GM12878 (cell line): ENCODE measurements at regions not wholly inside any gene's neighbourhood (a gene's known extent, or its start where the extent isn't known, plus 50 kb on each side); places are given as distances from the start of the nearest gene placed in this dataset.

ENCODE experiments used
- ATAC-seq: fragments of 200-7000 bp; cut with Tn5 transposase; 3 replicates; pipeline ENCODE4 v1.9.1; 2020; ENCODE audit warnings: mild to moderate bottlenecking, moderate library complexity
- BruUV-seq: library from RNA; stranded (reverse); fragments of 400-500 nt; replicated peaks from 2 replicates; lab custom pipeline; 2021; lab: Mats Ljungman, UMichigan
- CTCF ChIA-PET: fragments of 300-600 bp; sonication (Branson Sonifier 250); formaldehyde crosslinking; extraction: SDS; loops from one replicate; lab custom pipeline; 2021; ENCODE audit warnings: inconsistent platforms; lab: Yijun Ruan, JAX
- POLR2A ChIA-PET: fragments of 350-600 bp; formaldehyde crosslinking; extraction: SDS; loops from one replicate; lab custom pipeline; 2021; ENCODE audit warnings: inconsistent platforms; lab: Charles Lee
- RAD21 ChIA-PET: fragments of 300-600 bp; sonication (Branson Sonifier 250); formaldehyde crosslinking; loops from one replicate; lab custom pipeline; 2023; ENCODE audit warnings: antibody characterized with exemption; ENCODE audit not compliant: unreplicated experiment; lab: Charles Lee
- SMC1A ChIA-PET: fragments of 300-600 bp; sonication (Branson Sonifier 250); formaldehyde crosslinking; loops from one replicate; lab custom pipeline; 2023; ENCODE audit not compliant: unreplicated experiment, uncharacterized antibody; lab: Charles Lee
- DNase-seq: peaks from one replicate; pipeline ENCODE4 v3.0.0-alpha.2; 2011; ENCODE audit warnings: low read depth, low spot score
- FAIRE-seq: peaks from 3 replicates; lab custom pipeline; 2011; peaks lifted over from hg19 to GRCh38; lab: Jason Lieb, UNC
- H2AFZ ChIP-seq: 2 replicates; pipeline ENCODE4 v1.6.0; 2011; ENCODE audit warnings: low read depth, low read length, control low read depth; ENCODE audit not compliant: control insufficient read depth
- H3K27ac ChIP-seq: 2 replicates; pipeline ENCODE4 v1.5.1; 2011; ENCODE audit warnings: control low read depth; ENCODE audit not compliant: control insufficient read depth, insufficient read depth
- H3K27me3 ChIP-seq, 2 experiments: replicated peaks in 1 of 2; 2 replicates each; pipeline versions ENCODE4 v1.6.0 to v1.6.1; 2011; ENCODE audit warnings: low read length in 1 of 2; ENCODE audit not compliant: control insufficient read depth in 2 of 2, insufficient read depth in 2 of 2
- H3K36me3 ChIP-seq, 2 experiments: 2 replicates each; pipeline ENCODE4 v1.5.1; 2011; ENCODE audit warnings: low read length in 1 of 2; ENCODE audit not compliant: control insufficient read depth in 2 of 2, insufficient read depth in 2 of 2
- H3K4me1 ChIP-seq: 2 replicates; pipeline ENCODE4 v1.6.1; 2011; ENCODE audit warnings: mild to moderate bottlenecking, low read length, moderate library complexity, mixed read lengths; ENCODE audit not compliant: control insufficient read depth, insufficient read depth
- H3K4me2 ChIP-seq: 2 replicates; pipeline ENCODE4 v1.6.0; 2011; ENCODE audit warnings: control low read depth; ENCODE audit not compliant: control insufficient read depth, insufficient read depth
- H3K4me3 ChIP-seq: fragments of 200-600 bp; sonication (generic); 2 replicates; pipeline ENCODE4 v1.5.1; 2016
- H3K79me2 ChIP-seq: 2 replicates; pipeline ENCODE4 v1.6.0; 2011; ENCODE audit warnings: low read length; ENCODE audit not compliant: control insufficient read depth, insufficient read depth
- H3K9ac ChIP-seq: 2 replicates; pipeline ENCODE4 v1.8.0; 2011; ENCODE audit warnings: low read length, control low read depth, mixed read lengths; ENCODE audit not compliant: control insufficient read depth, insufficient read depth
- H3K9me3 ChIP-seq: replicated peaks from 3 replicates; pipeline ENCODE4 v1.5.1; 2011; ENCODE audit warnings: mild to moderate bottlenecking, low read length; ENCODE audit not compliant: control insufficient read depth, insufficient read depth
- H4K20me1 ChIP-seq: 2 replicates; pipeline ENCODE4 v1.6.0; 2011; ENCODE audit not compliant: control insufficient read depth, insufficient read depth
- ASH2L ChIP-seq: fragments of 300-600, 200-600 bp; sonication (generic); IDR thresholded peaks from 2 replicates; pipeline ENCODE4 v1.6.1; 2017; ENCODE audit warnings: low read depth, mild to moderate bottlenecking, borderline replicate concordance
- BRCA1 ChIP-seq: IDR thresholded peaks from 2 replicates; pipeline ENCODE4 v1.6.1; 2011; ENCODE audit warnings: low read depth, low read length, improper control_type of control experiment
- CBX5 ChIP-seq: sonication (generic); IDR thresholded peaks from 2 replicates; pipeline ENCODE4 v1.6.1; 2016; ENCODE audit warnings: low read depth, moderate library complexity, mild to moderate bottlenecking, inconsistent platforms
- EP300 ChIP-seq, 2 experiments: fragments of 150-350 bp in 1 of 2; IDR thresholded peaks; 2 replicates each; pipeline ENCODE4 v1.6.1; 2011 to 2012; ENCODE audit warnings: low read depth in 2 of 2, low read length in 2 of 2, borderline replicate concordance in 1 of 2, improper control_type of control experiment in 1 of 2, inconsistent platforms in 1 of 2; ENCODE audit not compliant: control insufficient read depth in 1 of 2
- ETV6 ChIP-seq, 2 experiments: fragments of 450-650 bp in 1 of 2; IDR thresholded peaks in 1 of 2; conservative IDR thresholded peaks in 1 of 2; 2 replicates each; pipeline ENCODE4 v1.6.1; 2014; ENCODE audit warnings: antibody characterized with exemption in 1 of 2, borderline replicate concordance in 1 of 2, low read depth in 1 of 2, mild to moderate bottlenecking in 1 of 2, moderate library complexity in 1 of 2
- KDM1A ChIP-seq: fragments of 200-600 bp; sonication (generic); IDR thresholded peaks from 2 replicates; pipeline ENCODE4 v1.6.1; 2016; ENCODE audit warnings: borderline replicate concordance
- MXI1 ChIP-seq: fragments of 150-350 bp; IDR thresholded peaks from 2 replicates; pipeline ENCODE4 v1.6.1; 2011; ENCODE audit warnings: low read depth, mild to moderate bottlenecking, inconsistent platforms, low read length, improper control_type of control experiment
- POLR2A ChIP-seq: IDR thresholded peaks from 2 replicates; pipeline ENCODE4 v1.6.1; 2011; ENCODE audit warnings: low read depth, mild to moderate bottlenecking, low read length
- RAD51 ChIP-seq: fragments of 450-650 bp; IDR thresholded peaks from 2 replicates; pipeline ENCODE4 v1.6.1; 2016; ENCODE audit warnings: moderate library complexity, mild to moderate bottlenecking, inconsistent platforms
- RB1 ChIP-seq: fragments of 450-650 bp; formaldehyde crosslinking; IDR thresholded peaks from 2 replicates; pipeline ENCODE4 v1.6.1; 2017; ENCODE audit warnings: mild to moderate bottlenecking, borderline replicate concordance
- ZNF207 ChIP-seq: fragments of 450-650 bp; IDR thresholded peaks from 2 replicates; pipeline ENCODE4 v1.6.1; 2014; ENCODE audit warnings: antibody characterized with exemption, mild to moderate bottlenecking, borderline replicate concordance
- WGBS: methylation state at CpG from one replicate; pipeline ENCODE4 v1.1.6; 2016; ENCODE audit warnings: low lambda C conversion rate; ENCODE audit not compliant: insufficient replicate concordance, insufficient coverage; ENCODE audit errors: missing lambda C conversion rate; 5-methylcytosine and 5-hydroxymethylcytosine counted together
- in situ Hi-C: fragments of 300-500 bp; cut with MboI; formaldehyde crosslinking; loops from 9 replicates; pipeline ENCODE4 v1.14.3; 2018; ENCODE audit warnings: mixed read lengths
- intact Hi-C: fragments of 100-400 bp; cut with micrococcal nuclease; formaldehyde crosslinking; loops from one replicate; pipeline ENCODE4 v1.14.2; 2022; ENCODE audit not compliant: unreplicated experiment
- TF ChIP-seq, protein P1 (sequence below): fragments of 450-650 bp; IDR thresholded peaks from 2 replicates; pipeline ENCODE4 v1.6.1; 2014; ENCODE audit warnings: mild to moderate bottlenecking
- TF ChIP-seq, protein P2 (sequence below): fragments of 450-650 bp; IDR thresholded peaks from 2 replicates; pipeline ENCODE4 v1.6.1; 2017; ENCODE audit warnings: low read depth, mild to moderate bottlenecking, moderate library complexity
- TF ChIP-seq, protein P3 (sequence below): IDR thresholded peaks from 2 replicates; pipeline ENCODE4 v1.6.1; 2011; ENCODE audit warnings: mild to moderate bottlenecking, low read depth, low read length, moderate library complexity; ENCODE audit not compliant: insufficient replicate concordance
- TF ChIP-seq, protein P4 (sequence below), 3 experiments: IDR thresholded peaks in 2 of 3; conservative IDR thresholded peaks in 1 of 3; 2 replicates each; pipeline ENCODE4 v1.5.1; 2011; ENCODE audit warnings: low read depth in 3 of 3, low read length in 3 of 3, mild to moderate bottlenecking in 3 of 3, control low read depth in 2 of 3, moderate library complexity in 2 of 3, inconsistent platforms in 1 of 3, mixed read lengths in 1 of 3; ENCODE audit not compliant: control insufficient read depth in 2 of 3, insufficient read depth in 1 of 3; ENCODE audit errors: extremely low read depth in 1 of 3
- TF ChIP-seq, protein P5 (sequence below): fragments of 450-650 bp; IDR thresholded peaks from 2 replicates; pipeline ENCODE4 v1.6.1; 2016; ENCODE audit warnings: mild to moderate bottlenecking

DNA sequence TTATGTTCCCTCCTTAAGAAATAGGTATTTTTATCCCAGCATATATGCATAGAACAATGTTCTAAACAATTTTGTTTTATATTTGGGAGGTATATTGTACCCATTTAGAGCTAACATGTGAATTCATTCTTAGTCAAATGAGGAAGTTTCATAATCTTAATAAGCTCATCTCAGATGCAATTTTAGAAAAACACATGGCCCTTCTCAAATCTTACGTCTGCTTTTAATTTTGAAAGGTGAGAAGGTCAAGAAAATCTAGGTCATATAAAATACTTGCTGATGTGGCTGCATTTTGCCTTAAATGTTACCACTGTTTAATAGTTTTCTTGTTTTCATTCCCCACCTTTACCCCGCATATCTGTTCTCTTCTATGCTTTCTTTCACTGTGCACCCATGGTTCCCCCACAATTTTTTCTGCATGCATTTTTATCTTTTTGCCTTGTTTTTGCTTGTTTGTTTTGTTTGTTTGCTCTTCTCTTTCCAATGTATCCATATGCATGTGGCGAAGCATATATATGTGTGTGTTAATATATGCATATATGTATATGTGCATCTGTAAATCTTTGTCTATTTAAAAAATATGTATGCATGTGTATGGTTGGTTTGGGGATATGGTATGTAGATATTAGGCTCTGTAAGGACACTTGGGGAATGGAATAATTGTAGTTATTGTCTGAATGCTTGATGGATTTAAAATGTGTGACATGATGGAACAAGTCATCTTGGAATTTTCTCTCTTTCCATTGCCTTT is 317.1 kb downstream of the BCAT1 start:
- no peak overlapping the region for H3K27ac ChIP-seq
- intact Hi-C loops, result no loop called here
- no peaks in the 10 kb centered on the region for H3K79me2 ChIP-seq
- no peaks in the 10 kb centered on the region for H3K9me3 ChIP-seq
- FAIRE-seq, result no peak
- ChIA-PET RAD21 (no interaction called here), POLR2A (no interaction called here), SMC1A (no interaction called here), CTCF (no interaction called here)
- no peaks in the 10 kb centered on the region for H3K4me1 ChIP-seq
- H3K36me3 ChIP-seq, result no peaks in the 10 kb centered on the region
- no peak for DNase-seq
- in situ Hi-C loops, result no loop called here
- 39% methylated on average over 3 of the region's 3 CpGs for WGBS
- H3K4me3 ChIP-seq, result no peak overlapping the region
- H3K9ac ChIP-seq, result no peak overlapping the region
- no TSS peak for BruUV-seq
- H4K20me1 ChIP-seq, result no peaks in the 10 kb centered on the region
- H3K4me2 ChIP-seq, result no peak overlapping the region
- H3K27me3 ChIP-seq, result no peaks in the 10 kb centered on the region
- no peak overlapping the region for H2AFZ ChIP-seq
- ATAC-seq, result no peak
- no peak for TF ChIP-seq ETV6 (conservative IDR thresholded peaks at IDR 0.05 in 1 of 2, IDR thresholded peaks at IDR 0.05 in 1 of 2; ENCODE audit: borderline replicate concordance in 1 of 2, low read depth in 1 of 2)
- no peak for TF ChIP-seq EP300 (IDR thresholded peaks at IDR 0.05; ENCODE audit: borderline replicate concordance in 1 of 2, control insufficient read depth in 1 of 2, low read depth in 2 of 2, low read length in 2 of 2)
- TF ChIP-seq ASH2L, result no peak
- TF ChIP-seq ZNF207, result no peak
- no peak for TF ChIP-seq POLR2A
- no peak for TF ChIP-seq MXI1
- TF ChIP-seq, protein P1, sequence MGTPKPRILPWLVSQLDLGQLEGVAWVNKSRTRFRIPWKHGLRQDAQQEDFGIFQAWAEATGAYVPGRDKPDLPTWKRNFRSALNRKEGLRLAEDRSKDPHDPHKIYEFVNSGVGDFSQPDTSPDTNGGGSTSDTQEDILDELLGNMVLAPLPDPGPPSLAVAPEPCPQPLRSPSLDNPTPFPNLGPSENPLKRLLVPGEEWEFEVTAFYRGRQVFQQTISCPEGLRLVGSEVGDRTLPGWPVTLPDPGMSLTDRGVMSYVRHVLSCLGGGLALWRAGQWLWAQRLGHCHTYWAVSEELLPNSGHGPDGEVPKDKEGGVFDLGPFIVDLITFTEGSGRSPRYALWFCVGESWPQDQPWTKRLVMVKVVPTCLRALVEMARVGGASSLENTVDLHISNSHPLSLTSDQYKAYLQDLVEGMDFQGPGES, result no peak
- TF ChIP-seq, protein P2, sequence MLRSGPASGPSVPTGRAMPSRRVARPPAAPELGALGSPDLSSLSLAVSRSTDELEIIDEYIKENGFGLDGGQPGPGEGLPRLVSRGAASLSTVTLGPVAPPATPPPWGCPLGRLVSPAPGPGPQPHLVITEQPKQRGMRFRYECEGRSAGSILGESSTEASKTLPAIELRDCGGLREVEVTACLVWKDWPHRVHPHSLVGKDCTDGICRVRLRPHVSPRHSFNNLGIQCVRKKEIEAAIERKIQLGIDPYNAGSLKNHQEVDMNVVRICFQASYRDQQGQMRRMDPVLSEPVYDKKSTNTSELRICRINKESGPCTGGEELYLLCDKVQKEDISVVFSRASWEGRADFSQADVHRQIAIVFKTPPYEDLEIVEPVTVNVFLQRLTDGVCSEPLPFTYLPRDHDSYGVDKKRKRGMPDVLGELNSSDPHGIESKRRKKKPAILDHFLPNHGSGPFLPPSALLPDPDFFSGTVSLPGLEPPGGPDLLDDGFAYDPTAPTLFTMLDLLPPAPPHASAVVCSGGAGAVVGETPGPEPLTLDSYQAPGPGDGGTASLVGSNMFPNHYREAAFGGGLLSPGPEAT, result no peak
- TF ChIP-seq KDM1A, result no peak
- TF ChIP-seq RB1, result no peak
- TF ChIP-seq CBX5, result no peak
- no peak for TF ChIP-seq RAD51
- TF ChIP-seq, protein P3, sequence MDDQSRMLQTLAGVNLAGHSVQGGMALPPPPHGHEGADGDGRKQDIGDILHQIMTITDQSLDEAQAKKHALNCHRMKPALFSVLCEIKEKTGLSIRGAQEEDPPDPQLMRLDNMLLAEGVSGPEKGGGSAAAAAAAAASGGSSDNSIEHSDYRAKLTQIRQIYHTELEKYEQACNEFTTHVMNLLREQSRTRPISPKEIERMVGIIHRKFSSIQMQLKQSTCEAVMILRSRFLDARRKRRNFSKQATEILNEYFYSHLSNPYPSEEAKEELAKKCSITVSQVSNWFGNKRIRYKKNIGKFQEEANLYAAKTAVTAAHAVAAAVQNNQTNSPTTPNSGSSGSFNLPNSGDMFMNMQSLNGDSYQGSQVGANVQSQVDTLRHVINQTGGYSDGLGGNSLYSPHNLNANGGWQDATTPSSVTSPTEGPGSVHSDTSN, result no peak
- no peak for TF ChIP-seq BRCA1
- TF ChIP-seq, protein P4, sequence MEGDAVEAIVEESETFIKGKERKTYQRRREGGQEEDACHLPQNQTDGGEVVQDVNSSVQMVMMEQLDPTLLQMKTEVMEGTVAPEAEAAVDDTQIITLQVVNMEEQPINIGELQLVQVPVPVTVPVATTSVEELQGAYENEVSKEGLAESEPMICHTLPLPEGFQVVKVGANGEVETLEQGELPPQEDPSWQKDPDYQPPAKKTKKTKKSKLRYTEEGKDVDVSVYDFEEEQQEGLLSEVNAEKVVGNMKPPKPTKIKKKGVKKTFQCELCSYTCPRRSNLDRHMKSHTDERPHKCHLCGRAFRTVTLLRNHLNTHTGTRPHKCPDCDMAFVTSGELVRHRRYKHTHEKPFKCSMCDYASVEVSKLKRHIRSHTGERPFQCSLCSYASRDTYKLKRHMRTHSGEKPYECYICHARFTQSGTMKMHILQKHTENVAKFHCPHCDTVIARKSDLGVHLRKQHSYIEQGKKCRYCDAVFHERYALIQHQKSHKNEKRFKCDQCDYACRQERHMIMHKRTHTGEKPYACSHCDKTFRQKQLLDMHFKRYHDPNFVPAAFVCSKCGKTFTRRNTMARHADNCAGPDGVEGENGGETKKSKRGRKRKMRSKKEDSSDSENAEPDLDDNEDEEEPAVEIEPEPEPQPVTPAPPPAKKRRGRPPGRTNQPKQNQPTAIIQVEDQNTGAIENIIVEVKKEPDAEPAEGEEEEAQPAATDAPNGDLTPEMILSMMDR (IDR thresholded peaks at IDR 0.05 in 2 of 3, conservative IDR thresholded peaks at IDR 0.05 in 1 of 3; ENCODE audit: control insufficient read depth in 2 of 3, extremely low read depth in 1 of 3, insufficient read depth in 1 of 3, low read depth in 3 of 3, low read length in 3 of 3), result no peak
- TF ChIP-seq, protein P5, sequence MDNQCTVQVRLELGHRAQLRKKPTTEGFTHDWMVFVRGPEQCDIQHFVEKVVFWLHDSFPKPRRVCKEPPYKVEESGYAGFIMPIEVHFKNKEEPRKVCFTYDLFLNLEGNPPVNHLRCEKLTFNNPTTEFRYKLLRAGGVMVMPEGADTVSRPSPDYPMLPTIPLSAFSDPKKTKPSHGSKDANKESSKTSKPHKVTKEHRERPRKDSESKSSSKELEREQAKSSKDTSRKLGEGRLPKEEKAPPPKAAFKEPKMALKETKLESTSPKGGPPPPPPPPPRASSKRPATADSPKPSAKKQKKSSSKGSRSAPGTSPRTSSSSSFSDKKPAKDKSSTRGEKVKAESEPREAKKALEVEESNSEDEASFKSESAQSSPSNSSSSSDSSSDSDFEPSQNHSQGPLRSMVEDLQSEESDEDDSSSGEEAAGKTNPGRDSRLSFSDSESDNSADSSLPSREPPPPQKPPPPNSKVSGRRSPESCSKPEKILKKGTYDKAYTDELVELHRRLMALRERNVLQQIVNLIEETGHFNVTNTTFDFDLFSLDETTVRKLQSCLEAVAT, result no peak
